NCI-H128 (cell line): ENCODE measurements at regions not wholly inside any gene's neighbourhood (a gene's known extent, or its start where the extent isn't known, plus 50 kb on each side); places are given as distances from the start of the nearest gene placed in this dataset.
"Not testable (repeated sequence)": the region's sequence is repeated elsewhere in the genome, so short reads cannot be mapped to it uniquely, and the experiment has no call there.

Experiments used
- DNase-seq: peaks from one replicate; lab custom pipeline; 2025; ENCODE audit not compliant: unreplicated experiment; lab: John Stamatoyannopoulos, UW

DNA sequence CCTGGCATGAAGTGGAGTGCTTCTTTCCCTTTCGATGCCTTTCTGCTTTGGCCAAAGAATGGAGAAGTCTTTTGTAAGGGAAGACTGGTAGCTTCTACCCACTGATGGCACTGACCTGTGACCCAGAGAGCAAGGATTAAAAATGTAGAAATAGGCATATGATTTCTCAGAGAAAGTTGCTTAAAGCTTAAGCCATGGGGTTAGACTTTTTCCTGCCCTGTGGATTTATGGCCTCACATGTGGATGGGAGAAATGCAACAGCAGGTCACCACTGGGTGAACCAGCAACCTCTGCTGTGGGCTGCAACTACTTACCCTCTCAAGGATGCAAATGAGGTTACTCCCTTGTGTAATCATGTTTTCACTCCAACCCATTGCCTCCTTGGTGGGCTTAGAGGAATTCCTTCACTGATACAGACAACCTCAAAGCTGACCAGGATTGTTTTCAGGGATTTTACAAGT lies 86.7 kb upstream of the CDC42EP3 start:
- not testable (repeated sequence) for DNase-seq

GRCh38 chr2:37759989-37760388 lies 88.5 kb upstream of the CDC42EP3 start:
- not testable (repeated sequence) for DNase-seq

- DNase-seq, result no peak
Measured at GRCh38 chr2:37760471-37760870, 89.0 kb upstream of the CDC42EP3 start.

DNA sequence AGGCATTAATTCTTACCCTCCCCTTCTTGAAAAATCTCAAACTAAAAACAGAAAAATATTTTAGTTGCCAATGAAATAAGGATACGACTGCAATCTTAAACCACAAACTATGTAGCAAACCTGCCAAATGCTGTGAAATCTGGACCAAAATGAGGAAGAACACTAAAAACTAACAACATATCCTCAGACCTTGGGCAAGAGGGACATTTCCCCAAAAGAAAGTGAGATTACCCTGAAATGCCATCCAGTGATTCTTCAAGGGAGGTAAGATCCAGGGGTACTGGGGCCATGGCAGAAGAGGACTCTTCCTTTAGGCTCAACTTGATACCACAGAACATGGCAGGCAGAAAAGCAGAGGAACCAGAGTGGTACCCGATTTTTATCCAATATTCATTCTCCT lies 90.8 kb upstream of the CDC42EP3 start:
- DNase-seq, result not testable (repeated sequence)

- DNase-seq, result no peak
Measured at GRCh38 chr2:37764739-37765138, 93.3 kb upstream of the CDC42EP3 start.

- no peak for DNase-seq
Measured at GRCh38 chr2:37766106-37766505, 94.7 kb upstream of the CDC42EP3 start.

- DNase-seq, result no peak
Measured at GRCh38 chr2:37767046-37767445, 95.6 kb upstream of the CDC42EP3 start.

DNA sequence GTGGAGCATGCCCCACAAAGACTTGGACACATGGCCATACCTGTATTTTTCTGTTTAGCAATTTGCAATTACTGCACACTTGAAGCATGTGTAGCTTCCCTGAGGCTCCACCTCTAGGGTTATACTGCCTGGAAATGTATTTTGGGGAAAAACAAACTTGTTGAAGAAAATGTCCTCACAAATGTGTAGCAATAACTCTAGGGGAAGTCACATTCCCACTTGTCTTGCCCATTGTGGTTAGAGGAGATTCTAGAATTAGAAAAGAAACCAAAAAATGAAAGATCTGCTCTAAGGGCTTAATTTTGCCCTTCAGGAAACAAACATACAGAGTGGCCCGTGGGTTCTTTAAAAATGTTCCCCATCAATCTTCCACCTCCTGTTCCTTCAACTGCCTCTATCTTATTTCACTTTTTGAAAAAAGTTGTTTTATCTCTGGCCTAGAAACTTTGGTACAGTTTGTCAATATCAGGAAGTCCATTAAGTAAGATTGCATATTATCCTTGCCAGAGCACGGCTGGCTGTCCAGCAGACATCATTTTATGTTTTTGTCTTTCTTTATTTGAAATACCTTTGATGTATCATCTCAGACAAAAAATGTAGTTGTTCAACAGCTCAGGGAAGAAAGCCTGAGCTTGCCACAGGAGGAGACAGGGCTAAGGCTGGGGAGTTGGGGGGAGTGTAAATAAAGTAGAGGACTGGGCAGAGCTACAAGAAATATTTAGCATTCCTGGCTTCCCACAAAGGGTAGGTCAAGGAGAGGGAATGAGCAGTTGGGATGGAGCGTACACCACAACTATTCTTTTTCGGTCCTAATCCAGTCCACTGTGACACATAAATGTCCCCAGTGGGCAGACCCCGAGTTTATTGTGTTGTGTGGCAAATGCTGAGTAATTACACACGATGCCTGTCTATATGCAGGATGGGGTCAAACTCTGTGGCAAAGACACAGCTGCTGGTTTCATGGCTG lies 96.8 kb upstream of the CDC42EP3 start:
- DNase-seq, result no peak

- DNase-seq, result no peak
Measured at GRCh38 chr2:37769551-37769950, 98.1 kb upstream of the CDC42EP3 start.

- no peak for DNase-seq
Measured at GRCh38 chr2:37770797-37771196, 99.4 kb upstream of the CDC42EP3 start.

- DNase-seq, result no peak
Measured at GRCh38 chr2:37771600-37772088, 100.2 kb upstream of the CDC42EP3 start.

- DNase-seq, result no peak
Measured at GRCh38 chr2:37773371-37774130, 102.1 kb upstream of the CDC42EP3 start.

GRCh38 chr2:37774171-37774944 lies 102.9 kb upstream of the CDC42EP3 start:
- DNase-seq, result not testable (repeated sequence)

DNA sequence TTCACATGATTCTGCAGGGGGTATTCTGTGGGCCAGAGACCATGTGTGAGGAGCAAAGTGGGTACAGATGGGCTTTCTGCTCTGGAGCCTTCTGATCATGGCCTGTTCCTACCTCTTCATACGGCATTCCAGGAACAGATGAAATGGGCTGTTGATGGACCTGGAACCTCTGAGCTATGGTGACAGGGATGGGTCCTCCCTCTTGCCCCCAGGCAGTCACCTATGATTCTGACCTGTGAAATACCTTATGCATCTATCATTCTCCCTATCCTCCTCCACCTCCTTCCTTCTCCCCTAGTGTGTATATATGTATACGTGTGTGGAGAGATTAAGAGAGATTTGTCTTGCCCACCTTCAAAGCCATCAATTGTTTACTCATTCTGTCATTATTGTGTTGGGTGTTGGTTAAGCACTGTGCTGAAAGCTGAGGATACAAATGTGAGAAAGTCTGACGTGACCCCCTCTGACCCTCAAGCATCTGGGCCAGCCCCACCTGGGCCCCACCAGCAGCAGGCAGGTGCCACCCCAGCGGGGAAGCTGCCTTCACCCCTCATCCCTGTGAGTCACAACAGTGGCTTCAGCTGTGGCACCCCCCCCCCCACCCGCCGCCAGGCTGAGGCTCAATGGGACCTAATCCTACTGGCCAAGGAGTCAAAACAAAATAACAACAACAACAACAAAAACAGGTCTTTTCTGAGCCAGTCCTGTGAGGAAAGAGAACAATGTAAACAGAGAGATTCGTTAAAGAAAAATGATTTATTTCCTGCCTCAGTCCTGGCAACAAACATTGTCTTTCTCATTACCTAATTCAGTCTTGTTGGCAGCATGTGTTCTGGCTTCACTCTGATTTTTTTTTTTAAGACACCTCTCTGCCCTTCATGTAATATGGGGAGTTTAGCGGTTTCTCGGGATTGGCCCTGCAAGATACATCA lies 103.8 kb upstream of the CDC42EP3 start:
- no peak for DNase-seq

GRCh38 chr2:37775908-37776250 lies 104.4 kb upstream of the CDC42EP3 start:
- DNase-seq, result no peak

DNA sequence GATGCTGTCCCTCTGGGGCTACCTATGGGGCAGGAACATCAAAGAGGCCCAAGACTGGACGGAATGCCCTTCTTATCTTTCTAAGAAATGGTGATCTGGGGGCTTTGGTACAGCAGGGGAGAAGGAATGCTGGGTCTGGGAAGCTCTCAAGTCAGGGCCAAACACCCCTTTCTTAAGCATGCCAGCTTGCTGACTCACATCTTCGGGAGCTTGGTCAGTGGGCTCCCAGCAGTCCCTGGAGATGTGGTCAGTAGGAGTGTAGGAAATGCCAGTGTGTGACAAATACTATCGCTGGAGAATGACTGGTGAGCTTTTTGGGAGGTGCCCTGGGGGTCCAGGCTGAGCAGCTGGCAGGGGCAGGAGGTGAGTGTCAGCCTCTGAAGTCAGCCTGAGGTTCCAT lies 105.0 kb upstream of the CDC42EP3 start:
- no peak for DNase-seq

- DNase-seq, result no peak
Measured at GRCh38 chr2:37779139-37779538, 107.7 kb upstream of the CDC42EP3 start.

DNA sequence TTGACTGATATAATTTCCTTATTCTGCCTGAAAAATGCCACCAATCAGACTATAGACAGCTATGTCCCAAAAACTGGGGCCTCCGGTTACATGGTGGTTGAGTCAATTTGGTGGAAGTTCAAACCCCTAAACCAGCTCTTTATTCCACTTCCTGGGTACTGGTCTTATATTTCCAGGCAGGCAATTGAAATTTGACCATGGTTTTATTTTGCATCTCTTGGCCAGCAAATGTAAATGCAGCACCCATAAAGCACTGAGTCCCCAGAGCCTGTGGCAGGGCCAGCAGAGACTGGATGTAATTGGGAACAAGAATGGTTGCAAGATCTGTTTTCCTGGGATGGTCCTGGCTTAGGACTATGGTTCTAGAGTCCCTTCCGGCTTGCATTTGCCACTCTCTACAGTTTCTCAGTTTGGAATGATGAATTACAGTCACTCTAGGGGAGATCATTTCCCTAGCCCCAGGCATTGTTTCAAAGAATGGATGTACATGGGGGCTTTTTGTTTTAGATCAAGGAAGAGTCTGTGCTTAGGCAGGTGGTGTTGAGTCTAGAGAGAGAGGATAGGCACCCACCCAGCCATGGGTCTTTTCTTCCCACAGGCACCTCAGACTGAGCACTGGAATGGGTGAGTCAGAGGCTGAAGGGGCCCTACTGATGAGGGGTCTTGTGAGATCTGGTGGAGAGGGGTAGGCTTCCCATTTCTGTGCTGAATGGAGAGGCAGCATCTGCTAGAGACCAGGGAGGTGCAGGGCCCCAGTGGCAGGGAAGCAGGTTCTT lies 108.4 kb upstream of the CDC42EP3 start:
- DNase-seq, result no peak

DNA sequence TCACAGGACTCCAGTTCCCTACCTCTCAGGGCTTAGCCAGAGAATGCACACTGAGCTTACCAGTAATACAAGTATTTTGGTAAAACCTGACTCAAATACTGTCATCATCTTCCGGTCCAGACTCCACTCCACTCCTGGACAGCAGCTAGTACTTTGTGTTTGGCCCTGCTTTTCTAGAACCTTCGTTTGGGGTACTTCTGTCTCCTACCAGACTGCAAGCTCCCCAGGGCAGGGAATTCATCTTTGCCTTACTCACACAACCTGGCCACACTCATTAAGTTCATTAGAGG lies 108.9 kb upstream of the CDC42EP3 start:
- DNase-seq, result no peak
